ENCODE measurements at regions not wholly inside any gene's neighbourhood (a gene's known extent, or its start where the extent isn't known, plus 50 kb on each side); places are given as distances from the start of the nearest gene placed in this dataset.

DNA sequence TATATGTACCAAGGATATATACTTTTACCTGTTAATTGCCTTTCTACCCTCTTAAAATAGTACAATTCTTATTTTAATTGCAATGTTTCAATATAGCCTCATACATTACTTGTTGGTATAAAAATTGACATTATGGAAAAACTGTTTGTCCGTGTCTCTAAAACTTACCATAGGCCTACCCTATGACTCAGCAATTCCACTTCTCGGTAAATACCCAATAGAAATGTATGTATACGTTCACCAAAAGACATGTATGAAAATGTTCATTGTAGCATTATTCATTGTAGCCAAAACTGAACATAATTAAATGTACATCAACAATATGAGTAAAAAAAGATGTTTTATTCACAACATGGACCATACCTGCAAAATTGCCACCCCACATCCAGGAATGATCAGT lies 679.2 kb upstream of the UBE2E2 start:
- TF ChIP-seq, protein P1, sequence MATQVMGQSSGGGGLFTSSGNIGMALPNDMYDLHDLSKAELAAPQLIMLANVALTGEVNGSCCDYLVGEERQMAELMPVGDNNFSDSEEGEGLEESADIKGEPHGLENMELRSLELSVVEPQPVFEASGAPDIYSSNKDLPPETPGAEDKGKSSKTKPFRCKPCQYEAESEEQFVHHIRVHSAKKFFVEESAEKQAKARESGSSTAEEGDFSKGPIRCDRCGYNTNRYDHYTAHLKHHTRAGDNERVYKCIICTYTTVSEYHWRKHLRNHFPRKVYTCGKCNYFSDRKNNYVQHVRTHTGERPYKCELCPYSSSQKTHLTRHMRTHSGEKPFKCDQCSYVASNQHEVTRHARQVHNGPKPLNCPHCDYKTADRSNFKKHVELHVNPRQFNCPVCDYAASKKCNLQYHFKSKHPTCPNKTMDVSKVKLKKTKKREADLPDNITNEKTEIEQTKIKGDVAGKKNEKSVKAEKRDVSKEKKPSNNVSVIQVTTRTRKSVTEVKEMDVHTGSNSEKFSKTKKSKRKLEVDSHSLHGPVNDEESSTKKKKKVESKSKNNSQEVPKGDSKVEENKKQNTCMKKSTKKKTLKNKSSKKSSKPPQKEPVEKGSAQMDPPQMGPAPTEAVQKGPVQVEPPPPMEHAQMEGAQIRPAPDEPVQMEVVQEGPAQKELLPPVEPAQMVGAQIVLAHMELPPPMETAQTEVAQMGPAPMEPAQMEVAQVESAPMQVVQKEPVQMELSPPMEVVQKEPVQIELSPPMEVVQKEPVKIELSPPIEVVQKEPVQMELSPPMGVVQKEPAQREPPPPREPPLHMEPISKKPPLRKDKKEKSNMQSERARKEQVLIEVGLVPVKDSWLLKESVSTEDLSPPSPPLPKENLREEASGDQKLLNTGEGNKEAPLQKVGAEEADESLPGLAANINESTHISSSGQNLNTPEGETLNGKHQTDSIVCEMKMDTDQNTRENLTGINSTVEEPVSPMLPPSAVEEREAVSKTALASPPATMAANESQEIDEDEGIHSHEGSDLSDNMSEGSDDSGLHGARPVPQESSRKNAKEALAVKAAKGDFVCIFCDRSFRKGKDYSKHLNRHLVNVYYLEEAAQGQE (IDR thresholded peaks at IDR 0.05; ENCODE audit: insufficient read depth in 1 of 2, low read depth in 2 of 2, low read length in 2 of 2), result no peak
- TF ChIP-seq TAF1 (IDR thresholded peaks at IDR 0.05; ENCODE audit: borderline replicate concordance, insufficient read depth, low read length) (no peak), SIN3A (IDR thresholded peaks at IDR 0.05; ENCODE audit: borderline replicate concordance, insufficient read depth, low read length) (no peak), FOXP2 (optimal IDR thresholded peaks at IDR 0.05; ENCODE audit: borderline replicate concordance, extremely low read depth, extremely low read length, insufficient read depth) (no peak), POLR2AphosphoS5 (IDR thresholded peaks at IDR 0.05; ENCODE audit: low read depth, low read length) (no peak)

DNA sequence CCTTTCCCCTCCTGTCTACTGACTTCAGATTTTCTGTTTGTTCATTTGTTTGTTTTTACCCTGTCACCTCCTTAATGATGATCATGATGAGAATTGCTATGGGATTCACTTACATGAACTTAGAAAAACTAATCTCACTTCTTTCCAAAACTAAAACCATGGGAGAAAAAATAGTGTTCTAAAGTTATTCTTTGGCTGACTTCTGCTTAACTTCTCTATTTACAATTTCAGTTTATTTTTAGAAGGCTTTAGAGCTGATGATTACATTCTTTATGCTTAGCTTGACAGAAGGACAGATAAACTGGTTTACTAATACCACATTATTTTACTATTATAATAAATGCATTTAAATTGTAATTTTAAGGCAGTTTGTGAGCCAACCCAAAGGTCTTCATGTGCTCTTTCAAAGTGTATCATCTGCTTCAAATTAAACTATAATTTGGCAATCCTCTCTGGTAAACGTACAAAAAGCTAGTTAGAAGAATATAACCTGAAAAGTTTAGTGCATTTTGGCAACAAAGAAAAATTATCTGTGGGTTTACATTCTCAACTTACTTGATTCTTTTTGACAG lies 676.8 kb upstream of the UBE2E2 start:
- TF ChIP-seq, protein P1 (IDR thresholded peaks at IDR 0.05; ENCODE audit: insufficient read depth in 1 of 2, low read depth in 2 of 2, low read length in 2 of 2), result no peak
- TF ChIP-seq TAF1 (IDR thresholded peaks at IDR 0.05; ENCODE audit: borderline replicate concordance, insufficient read depth, low read length) (no peak), SIN3A (IDR thresholded peaks at IDR 0.05; ENCODE audit: borderline replicate concordance, insufficient read depth, low read length) (no peak), POLR2AphosphoS5 (IDR thresholded peaks at IDR 0.05; ENCODE audit: low read depth, low read length) (no peak), FOXP2 (optimal IDR thresholded peaks at IDR 0.05; ENCODE audit: borderline replicate concordance, extremely low read depth, extremely low read length, insufficient read depth) (no peak)

DNA sequence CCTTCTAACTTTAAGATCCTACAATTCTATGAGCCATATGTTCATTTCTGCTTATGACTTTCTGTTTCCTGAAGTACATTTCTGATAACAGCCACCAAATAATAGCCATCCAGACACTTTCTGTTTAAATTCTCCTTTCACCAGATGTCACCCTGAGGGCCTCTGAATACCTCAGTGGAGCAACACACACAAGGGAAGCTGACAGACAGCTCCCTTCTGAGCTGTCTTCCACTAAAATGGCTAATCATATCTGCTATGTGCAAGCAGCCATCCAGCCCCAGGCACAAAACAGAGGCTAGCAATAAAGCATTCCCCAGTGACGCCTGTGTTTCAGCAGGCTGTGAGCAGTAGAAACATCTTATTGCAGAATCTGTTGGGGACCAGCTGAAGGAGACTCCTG lies 666.6 kb upstream of the UBE2E2 start:
- TF ChIP-seq FOXP2 (optimal IDR thresholded peaks at IDR 0.05; ENCODE audit: borderline replicate concordance, extremely low read depth, extremely low read length, insufficient read depth) (no peak), TAF1 (IDR thresholded peaks at IDR 0.05; ENCODE audit: borderline replicate concordance, insufficient read depth, low read length) (no peak), SIN3A (IDR thresholded peaks at IDR 0.05; ENCODE audit: borderline replicate concordance, insufficient read depth, low read length) (no peak), POLR2AphosphoS5 (IDR thresholded peaks at IDR 0.05; ENCODE audit: low read depth, low read length) (no peak)
- TF ChIP-seq, protein P1 (IDR thresholded peaks at IDR 0.05; ENCODE audit: insufficient read depth in 1 of 2, low read depth in 2 of 2, low read length in 2 of 2), result no peak

DNA sequence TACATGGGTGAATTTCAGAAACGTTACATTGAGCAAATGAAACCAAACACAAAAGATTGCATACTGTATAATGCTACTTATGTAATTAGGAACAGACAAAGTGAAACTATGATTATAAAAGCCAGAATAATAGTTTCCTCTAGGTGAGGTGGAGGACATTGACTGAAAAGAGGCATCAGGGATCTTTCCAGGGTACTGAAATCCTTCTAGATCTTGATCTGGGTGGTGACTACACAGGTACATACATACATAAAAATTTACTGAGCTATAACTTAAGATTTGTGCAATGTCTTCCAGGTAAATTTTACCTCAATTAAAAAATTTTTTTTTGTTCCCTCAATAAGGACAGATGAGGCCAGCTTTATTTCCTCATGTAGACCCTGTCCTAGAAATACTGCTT lies 665.6 kb upstream of the UBE2E2 start:
- no peak for TF ChIP-seq POLR2AphosphoS5 (IDR thresholded peaks at IDR 0.05; ENCODE audit: low read depth, low read length)
- no peak for TF ChIP-seq TAF1 (IDR thresholded peaks at IDR 0.05; ENCODE audit: borderline replicate concordance, insufficient read depth, low read length)
- TF ChIP-seq, protein P1 (IDR thresholded peaks at IDR 0.05; ENCODE audit: insufficient read depth in 1 of 2, low read depth in 2 of 2, low read length in 2 of 2), result 0 out of 4 replicates have a peak, but pooled peaks of 1 of the 2 experiments have one; percentile 64
- TF ChIP-seq SIN3A (IDR thresholded peaks at IDR 0.05; ENCODE audit: borderline replicate concordance, insufficient read depth, low read length), result no peak

DNA sequence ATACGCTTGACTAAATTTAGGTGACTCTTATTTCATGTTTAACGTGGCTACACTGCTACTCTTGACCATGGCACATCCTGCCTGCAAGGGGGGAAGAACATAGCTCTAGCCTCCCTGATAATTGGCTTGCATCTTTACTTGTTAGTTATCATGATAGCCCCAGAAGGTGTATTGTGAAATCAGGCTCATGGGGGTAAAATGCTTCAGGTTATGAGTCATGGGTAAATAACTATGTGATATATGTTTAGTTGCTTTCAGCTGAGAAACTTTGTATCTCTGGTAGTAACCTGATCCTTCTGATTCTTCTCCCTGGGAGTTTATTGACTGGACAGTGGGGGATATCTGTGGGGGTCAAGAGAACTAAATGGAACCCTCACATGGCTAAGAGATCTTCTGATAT lies 660.8 kb upstream of the UBE2E2 start:
- TF ChIP-seq TAF1 (IDR thresholded peaks at IDR 0.05; ENCODE audit: borderline replicate concordance, insufficient read depth, low read length) (no peak), POLR2AphosphoS5 (IDR thresholded peaks at IDR 0.05; ENCODE audit: low read depth, low read length) (no peak), SIN3A (IDR thresholded peaks at IDR 0.05; ENCODE audit: borderline replicate concordance, insufficient read depth, low read length) (no peak), FOXP2 (optimal IDR thresholded peaks at IDR 0.05; ENCODE audit: borderline replicate concordance, extremely low read depth, extremely low read length, insufficient read depth) (no peak)
- TF ChIP-seq, protein P1 (IDR thresholded peaks at IDR 0.05; ENCODE audit: insufficient read depth in 1 of 2, low read depth in 2 of 2, low read length in 2 of 2), result no peak
